HG02938 (cell line): ENCODE measurements at regions not wholly inside any gene's neighbourhood (a gene's known extent, or its start where the extent isn't known, plus 50 kb on each side); places are given as distances from the start of the nearest gene placed in this dataset.
"Not testable (repeated sequence)": the region's sequence is repeated elsewhere in the genome, so short reads cannot be mapped to it uniquely, and the experiment has no call there.

Experiments
- ATAC-seq: cut with Tn5 transposase; IDR thresholded peaks from one replicate; pipeline ENCODE4 v1.9.1; 2021; ENCODE audit warnings: mild to moderate bottlenecking, moderate library complexity; ENCODE audit not compliant: unreplicated experiment

DNA sequence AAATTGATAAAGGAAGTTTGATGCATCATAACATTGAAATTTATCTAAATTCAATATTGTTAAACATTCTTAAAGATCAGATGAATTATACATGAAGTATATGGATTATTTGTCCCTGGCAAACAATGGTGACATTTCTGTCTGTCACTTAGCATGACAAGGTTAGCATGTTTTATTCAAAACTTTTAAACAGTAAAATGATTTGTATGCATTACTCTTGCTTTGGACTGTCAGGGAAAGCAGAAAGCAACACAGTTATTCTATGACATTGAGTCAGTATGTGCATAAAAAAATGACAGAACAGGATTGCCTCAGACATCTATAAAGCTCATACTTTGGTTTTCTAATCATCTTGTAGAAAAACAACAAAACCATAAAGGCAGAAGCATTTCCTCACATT is 193.7 kb downstream of the IZUMO3 start:
- ATAC-seq = no peak

GRCh38 chr9:24351258-24351657 is 194.4 kb downstream of the IZUMO3 start:
- no peak for ATAC-seq

- no peak for ATAC-seq
These were observed 203.2 kb downstream of the IZUMO3 start for GRCh38 chr9:24342457-24342856.

- ATAC-seq = no peak
These were observed 212.1 kb downstream of the IZUMO3 start for GRCh38 chr9:24333629-24334028.

DNA sequence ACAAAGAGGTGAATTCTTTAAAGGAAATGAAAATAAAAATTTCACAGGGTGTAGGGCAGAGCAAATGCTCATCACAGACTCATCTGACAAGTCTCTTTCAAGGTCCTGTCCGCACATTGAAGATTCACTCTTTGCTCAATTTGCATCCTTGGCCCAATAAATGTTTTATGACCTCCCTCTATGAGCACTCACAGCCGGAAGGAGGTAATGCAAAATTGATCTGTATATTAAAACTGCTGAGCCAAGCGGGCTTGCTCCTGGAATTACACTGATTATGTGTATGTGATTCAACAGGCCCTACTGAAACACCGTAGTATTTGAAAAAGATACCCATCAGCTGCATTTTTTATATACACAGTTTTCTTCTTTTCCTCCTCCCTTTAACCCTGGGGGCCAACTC is 246.8 kb downstream of the IZUMO3 start:
- ATAC-seq = no peak

DNA sequence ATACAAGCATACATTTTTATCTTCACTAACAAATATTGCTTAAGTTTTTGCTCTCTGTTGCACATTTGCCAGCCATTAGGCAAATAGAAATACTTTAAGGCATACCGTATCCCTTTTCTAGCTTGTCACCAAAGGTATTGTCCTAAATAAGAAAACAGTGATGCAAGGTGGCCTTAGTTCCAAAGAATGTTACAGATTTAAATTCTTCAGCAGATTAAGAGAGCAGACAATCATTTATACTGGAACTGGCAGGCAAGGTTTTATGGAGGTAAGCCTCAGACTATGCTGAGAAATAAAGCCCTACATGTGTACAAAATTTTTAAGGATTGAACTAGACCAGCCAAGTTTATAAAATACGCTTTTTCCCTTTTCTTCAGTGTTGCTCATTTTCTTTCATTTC is 247.8 kb downstream of the IZUMO3 start:
- no peak for ATAC-seq

DNA sequence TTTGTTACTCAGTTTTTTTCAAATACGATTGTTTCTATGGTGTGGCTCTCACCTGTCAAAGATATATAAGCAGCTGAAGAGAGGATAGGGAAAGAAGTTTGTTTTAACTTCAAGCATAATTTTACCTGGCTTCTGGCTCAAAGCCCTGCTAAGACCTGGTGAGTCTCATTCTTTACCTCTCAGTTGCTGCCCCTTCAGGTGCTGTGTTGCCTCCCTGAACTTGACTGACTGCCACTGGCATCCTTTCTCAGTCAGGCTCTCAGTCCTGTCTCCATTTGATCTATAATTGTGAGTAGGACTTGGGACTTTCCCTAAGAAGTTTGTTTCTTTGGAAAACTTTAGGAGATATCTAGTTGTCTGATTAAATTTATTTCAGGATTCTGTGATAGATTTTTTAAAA is 249.6 kb downstream of the IZUMO3 start:
- ATAC-seq = no peak

DNA sequence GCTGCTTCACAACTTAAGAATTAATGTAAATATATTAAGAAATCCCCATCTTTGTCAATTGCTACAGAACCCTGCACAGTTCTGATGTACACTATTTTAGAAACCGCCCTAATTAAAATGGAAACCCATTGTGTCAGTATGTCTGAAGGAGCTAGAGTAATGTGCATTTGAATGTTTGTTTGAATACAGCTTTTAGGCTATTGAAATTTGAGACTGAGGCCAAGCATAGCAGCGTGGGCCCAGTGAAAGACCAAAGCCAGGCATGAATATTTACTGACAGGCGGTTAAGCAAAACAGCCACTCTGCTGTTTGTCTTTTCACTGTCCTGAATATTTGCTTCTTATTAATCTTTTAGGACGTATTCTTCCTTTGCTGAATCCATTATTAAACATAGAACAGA is 252.3 kb downstream of the IZUMO3 start:
- no peak for ATAC-seq

- ATAC-seq = no peak
These were observed 258.9 kb downstream of the IZUMO3 start for GRCh38 chr9:24286761-24287160.

DNA sequence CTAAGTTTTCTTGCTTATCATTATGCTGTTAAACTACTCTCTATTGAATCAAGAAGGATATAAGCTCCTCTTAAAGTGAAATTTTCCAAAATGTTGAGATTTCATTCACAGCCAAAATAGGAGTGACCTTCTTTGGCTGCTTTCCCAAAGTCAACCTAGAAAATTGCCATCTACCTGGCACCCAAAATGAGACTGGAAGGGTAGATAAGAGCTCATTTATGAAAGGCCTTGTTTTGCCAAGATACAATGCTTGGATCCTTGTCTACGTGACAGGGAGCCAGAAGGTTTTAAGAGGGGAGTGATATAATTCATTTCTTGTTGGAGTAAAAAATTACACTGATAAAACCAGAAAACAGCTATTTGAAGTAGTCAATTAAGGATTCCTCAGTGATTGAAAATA is 287.1 kb downstream of the IZUMO3 start:
- ATAC-seq = no peak

GRCh38 chr9:24257726-24258125 is 288.0 kb downstream of the IZUMO3 start:
- ATAC-seq = no peak

GRCh38 chr9:24245988-24246387 is 299.7 kb downstream of the IZUMO3 start:
- ATAC-seq = no peak

DNA sequence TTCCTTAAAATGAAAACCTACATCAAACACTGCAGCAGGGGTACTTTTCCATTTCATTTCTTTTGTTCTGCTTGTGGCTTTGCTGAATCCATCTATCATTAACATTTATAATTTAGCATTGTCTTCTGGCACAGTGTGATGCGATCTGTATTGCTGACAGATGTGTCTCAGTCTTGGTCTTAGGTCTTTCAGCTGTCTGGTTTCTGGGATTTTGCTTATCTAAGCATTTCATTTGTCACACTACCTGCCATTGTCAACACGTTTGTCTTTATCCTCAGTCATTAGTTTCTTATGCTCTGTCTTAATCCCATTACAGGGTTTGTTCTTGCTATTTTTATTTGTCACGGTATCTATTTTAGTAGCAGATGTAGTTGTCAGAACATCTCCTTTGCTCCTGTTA is 303.1 kb downstream of the IZUMO3 start:
- no peak for ATAC-seq

DNA sequence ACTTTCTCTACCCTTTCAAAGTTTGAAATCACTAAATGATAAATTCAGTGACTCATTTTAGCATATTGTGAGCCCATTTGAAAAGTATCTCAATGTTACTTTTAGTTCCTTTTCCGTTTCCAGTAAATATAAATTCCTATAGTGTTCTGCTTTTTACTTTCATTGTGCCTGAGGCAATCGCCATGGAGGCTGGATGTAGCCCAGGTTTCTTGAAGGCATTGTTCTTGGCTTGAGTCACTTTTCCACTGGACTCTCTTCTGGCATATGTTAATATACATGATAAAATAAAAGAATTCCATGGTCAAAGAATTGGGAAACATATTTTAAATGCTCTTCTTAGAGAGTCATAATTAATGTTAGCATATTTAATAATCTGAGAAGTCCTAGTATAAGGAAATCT is 327.0 kb downstream of the IZUMO3 start:
- ATAC-seq = no peak

DNA sequence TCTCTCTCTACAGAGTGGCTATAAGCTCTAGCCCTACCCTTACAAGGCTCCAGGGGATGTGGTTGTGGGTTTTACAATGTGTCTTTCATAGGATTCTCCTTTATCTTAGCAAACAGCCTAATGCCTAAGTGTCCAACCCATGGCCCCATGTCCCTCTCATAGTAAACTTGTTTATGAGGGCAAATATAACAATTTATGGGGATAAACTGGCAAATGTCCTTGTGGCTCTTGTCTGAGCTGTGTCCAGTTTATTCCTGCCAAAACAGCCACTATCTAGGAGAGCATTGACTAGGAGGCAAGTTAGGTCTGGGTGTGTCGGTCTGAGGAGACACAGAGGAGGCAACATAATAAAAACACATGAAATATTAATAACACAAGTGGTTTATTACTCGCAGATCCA is 335.1 kb downstream of the IZUMO3 start:
- ATAC-seq = no peak

DNA sequence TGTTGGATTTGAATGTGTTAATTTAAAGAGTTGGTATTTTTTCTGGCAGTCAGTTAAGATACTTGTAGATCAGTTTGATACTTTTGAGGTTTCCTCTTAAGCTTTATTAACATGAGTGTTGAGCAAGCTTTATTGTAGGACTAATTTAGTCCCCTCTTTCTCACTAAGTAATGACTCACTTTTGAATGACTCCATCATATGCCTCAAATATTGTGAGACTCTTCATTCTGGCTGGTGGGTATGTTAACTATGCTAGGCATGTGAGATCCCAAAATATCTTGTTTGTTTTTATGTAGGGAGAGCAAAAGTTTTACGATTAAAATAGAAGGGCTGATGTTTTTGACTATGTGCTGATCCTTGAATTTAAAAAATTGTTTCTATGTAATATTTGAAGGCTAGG is 355.7 kb downstream of the IZUMO3 start:
- no peak for ATAC-seq

DNA sequence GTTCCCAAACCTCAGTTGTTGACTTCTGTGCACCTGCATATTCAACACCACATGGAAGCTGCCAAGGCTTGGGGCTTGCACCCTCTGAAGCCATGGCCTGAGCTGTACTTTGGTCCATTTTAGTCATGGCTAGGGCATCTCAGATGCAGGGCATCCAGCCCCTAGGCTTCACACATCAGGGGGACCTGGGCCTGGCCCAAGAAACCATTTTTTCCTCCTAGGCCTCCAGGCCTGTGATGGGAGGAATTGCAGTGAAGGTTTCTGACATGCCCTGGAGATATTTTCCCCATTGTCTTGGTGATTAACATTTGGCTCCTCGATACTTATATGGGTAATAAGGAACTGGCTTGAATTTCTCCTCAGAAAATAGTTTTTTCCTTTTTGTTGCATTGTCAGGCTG is 354.5 kb upstream of the ELAVL2 start:
- ATAC-seq = not testable (repeated sequence)

- ATAC-seq = no peak
These were observed 318.8 kb upstream of the ELAVL2 start for GRCh38 chr9:24144796-24145195.

DNA sequence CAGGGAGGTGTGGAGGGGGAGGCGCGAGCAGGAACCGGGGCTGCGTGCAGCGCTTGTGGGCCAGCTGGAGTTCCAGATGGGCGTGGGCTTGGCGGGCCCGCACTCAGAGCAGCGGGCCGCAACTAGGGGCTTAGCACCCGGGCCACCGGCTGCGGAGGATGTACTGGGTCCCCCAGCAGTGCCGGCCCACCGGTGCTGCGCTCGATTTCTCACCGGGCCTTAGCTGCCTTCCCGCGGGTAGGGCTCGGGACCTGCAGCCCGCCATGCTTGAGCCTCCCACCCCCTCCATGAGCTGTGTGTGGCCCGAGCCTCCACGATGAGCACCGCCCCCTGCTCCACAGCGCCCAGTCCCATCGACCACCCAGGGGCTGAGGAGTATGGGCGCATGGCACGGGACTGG is 309.0 kb upstream of the ELAVL2 start:
- not testable (repeated sequence) for ATAC-seq

GRCh38 chr9:24132244-24132643 is 306.2 kb upstream of the ELAVL2 start:
- no peak for ATAC-seq

DNA sequence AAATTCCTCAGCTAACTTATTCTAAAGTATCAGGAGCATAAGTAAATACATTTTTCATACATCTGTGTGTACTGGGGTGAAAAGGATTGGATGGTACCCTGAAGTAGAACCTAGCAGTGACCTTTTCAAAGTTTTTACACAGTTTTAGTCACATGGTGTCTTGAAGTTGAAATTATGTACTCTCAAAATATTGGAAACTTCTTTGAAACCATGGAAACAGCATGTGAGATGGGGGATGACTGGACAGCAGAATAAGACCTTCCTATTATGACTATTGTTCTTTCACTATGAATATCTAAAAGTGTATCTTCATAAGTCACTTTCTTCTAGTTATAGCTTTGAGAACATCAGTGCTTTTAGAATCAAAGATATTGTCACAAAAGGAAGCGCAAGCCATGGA is 301.5 kb upstream of the ELAVL2 start:
- ATAC-seq = no peak

DNA sequence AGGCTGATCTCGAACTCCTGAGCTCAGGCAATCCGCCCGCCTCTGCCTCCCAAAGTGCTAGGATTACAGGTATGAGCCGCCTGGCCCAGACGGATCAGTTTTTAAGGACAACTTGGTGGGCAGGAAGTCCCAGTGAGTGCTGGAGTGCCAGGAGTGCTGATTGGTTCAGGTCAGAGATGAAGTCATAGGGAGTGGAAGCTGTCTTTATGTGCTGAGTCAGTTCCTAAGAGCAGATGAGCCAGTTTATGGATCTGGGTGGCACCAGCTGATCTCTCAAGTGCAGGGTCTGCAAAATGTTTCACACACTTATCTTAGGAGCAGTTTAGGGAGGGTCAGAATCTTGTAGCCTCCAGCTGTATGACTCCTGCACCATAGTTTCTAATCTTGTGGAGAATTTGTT is 292.1 kb upstream of the ELAVL2 start:
- ATAC-seq = no peak

DNA sequence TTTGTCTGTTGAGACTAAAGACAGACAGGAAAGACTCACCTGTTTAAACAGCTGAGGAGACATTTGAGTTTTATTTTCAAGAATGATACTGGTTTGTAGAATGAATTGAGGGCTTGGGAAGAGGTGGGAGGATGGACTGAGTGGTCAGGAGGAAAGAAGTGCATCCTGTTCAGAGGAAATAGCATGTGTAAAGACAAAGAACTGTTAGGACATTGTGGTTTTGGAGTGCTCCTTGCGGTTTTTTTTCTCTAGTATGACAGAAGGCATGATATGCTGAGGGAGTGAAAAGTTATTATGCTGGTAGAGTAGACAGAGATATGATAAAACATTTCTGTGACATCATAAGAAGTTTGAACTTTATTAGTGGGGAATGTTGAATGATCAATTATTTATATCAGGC is 270.7 kb upstream of the ELAVL2 start:
- ATAC-seq = no peak

DNA sequence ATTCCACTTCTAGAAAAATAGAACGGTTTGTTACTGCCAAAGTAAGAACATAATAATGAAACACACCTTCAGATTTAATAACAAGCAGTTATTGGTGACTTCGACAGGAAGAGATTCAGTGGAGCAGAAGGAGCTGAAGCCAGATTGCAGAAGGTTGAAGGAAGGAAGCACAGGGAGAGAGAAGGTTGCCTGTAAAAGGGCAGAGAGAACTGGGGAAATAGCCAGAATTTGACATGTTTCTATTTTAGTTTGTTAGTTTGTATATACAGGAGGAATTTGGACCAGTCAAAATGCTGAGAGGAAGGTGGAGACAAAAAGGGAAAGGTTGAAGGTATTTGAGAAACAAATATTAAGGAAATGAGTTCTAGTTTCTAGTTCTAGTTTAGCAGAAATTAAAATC is 269.2 kb upstream of the ELAVL2 start:
- ATAC-seq = no peak
